ENCODE measurements at regions not wholly inside any gene's neighbourhood (a gene's known extent, or its start where the extent isn't known, plus 50 kb on each side); places are given as distances from the start of the nearest gene placed in this dataset.
"Not testable (repeated sequence)": the region's sequence is repeated elsewhere in the genome, so short reads cannot be mapped to it uniquely, and the experiment has no call there.

DNA sequence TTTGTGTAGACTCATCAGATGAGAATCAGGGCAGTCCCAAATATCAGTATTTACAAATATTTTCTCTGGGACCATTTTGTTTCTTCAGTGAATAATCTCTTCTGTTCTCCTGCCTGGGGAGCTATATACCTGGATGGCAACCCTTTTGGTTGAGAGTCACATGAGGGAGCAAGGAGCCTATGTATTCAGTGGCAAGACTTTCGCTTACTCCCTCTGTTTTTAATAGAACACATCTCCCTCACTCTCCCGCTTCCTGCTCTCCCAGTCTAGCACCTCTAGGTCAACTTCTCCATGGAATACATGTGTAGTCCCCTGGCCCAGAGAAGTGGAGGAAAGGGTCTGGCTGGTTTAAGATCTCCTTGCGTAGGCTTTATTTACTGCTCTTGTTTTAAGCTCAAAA lies 600.3 kb downstream of the CCDC85A start:
- no peak for FAIRE-seq
- DNase-seq (ENCODE audit: insufficient read length, low spot score), result no peak
- no peak for TF ChIP-seq POLR2A (IDR thresholded peaks at IDR 0.05; ENCODE audit: low read depth, low read length)

DNA sequence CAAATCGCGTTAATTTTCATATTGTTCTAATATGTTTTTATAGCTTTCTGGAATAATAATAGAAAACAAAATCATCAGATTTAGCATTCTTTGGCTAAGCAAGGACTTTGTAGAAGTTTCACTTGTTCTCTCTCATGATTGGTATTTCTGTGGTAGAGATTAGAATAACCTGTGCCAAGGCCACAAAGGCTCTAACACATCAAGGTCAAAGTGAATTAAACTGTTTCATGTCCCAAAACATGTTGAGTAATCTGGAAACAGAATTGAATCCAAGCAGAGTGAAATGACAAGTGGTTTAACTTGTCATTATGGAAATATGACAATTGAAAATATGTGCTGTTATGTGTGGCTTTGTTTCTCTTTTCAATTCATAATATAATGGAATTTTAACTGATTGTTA lies 617.4 kb downstream of the CCDC85A start:
- DNase-seq (ENCODE audit: insufficient read length, low spot score), result no peak
- no peak for TF ChIP-seq POLR2A (IDR thresholded peaks at IDR 0.05; ENCODE audit: low read depth, low read length)
- FAIRE-seq, result no peak

DNA sequence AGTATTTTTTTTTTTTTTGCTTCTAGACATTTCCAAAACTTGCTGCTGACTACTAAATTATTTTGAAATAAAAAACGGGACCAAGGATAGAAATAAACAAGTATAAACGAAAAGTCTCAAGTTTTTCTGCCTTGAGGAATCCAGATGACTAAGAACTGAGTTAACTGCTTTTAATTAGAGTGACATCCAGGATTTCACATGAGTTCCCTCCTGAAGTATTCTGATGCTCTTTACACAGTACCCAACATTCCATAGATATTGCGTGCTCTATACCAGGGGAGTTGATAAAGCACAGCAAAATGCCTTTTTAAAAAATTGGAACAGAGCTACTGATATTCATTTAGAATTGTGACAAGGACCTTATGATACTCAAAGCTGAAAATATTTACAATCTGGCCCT lies 618.0 kb downstream of the CCDC85A start:
- no peak for TF ChIP-seq POLR2A (IDR thresholded peaks at IDR 0.05; ENCODE audit: low read depth, low read length)
- FAIRE-seq (no peak), DNase-seq (ENCODE audit: insufficient read length, low spot score) (no peak)

DNA sequence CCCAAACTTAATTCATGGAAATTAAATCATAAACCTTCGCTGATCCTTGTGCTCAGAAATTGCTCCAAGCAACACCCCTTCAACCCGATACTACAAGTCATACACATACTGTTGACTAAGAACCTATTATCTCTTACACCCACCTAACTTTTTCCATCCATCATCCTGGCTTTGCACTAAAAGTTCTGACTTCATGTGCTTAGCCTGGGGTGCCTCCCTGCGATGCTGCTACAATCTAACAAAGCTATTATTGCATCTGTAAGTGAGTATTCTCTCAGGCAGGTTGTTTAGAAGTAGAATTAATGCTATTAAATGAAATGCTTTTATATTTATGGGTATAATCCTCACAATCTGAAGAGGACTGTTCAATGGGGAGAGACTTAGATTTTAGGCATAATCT lies 619.8 kb downstream of the CCDC85A start:
- TF ChIP-seq POLR2A (IDR thresholded peaks at IDR 0.05; ENCODE audit: low read depth, low read length), result no peak
- FAIRE-seq, result no peak
- no peak for DNase-seq (ENCODE audit: insufficient read length, low spot score)

DNA sequence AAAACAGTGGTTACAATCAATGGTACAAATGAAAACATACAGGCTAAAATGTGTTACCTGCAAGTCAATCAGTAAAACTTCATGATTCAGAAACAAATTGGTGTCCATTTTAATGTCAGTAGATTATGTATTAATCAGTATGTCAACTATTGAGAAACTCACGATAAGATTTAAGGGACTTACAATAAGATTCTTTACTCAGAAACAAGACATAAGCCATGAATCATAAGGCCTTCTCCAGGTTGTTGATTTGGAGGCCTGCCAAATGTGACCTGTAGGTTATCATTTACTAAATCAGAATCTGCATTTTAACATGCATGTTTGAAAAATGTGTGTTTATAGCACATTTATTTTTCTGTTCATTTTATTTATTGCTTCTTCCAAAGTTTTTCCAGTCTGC lies 623.1 kb downstream of the CCDC85A start:
- TF ChIP-seq POLR2A (IDR thresholded peaks at IDR 0.05; ENCODE audit: low read depth, low read length), result no peak
- no peak for DNase-seq (ENCODE audit: insufficient read length, low spot score)

DNA sequence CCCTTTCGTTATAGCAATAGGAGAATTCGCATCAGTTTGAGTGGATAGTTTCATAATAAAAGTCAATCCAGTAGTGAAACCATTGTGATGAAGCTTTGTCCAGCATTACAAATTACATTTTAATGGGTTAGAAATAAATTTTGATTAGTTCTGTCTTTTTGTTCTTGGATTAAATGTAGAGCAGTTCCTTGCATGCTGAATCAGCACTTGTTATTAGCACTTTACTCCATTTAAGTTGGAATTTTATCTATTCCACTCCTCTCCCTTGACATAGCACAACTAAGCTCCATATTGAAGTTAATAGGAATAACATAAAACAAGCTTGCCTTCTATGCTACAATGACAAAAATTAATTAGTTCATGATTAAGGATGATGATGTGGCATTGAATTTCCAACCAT lies 624.1 kb downstream of the CCDC85A start:
- no peak for TF ChIP-seq POLR2A (IDR thresholded peaks at IDR 0.05; ENCODE audit: low read depth, low read length)
- FAIRE-seq, result no peak

More for the DNA sequence above, 623.1 kb downstream of the CCDC85A start:
- FAIRE-seq, result no peak

DNA sequence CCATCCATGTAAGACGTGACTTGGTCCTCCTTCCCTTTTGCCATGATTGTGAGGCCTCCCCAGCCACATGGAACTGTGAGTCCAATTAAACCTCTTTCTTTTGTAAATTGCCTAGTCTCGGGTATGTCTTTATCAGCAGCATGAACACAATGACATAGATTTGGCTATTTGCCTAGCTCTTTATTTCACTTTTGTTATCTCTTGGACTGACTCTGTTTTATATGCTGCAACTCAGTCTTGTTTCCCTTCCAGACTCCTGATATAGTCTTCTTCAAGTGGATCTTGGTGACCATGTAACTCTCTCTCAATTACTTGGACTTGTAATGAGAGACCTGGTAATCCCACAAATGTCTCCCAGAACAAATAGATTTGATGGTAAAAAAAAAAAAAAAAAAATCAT lies 627.6 kb downstream of the CCDC85A start:
- DNase-seq (ENCODE audit: insufficient read length, low spot score) (no peak), FAIRE-seq (no peak)
- TF ChIP-seq POLR2A (IDR thresholded peaks at IDR 0.05; ENCODE audit: low read depth, low read length), result no peak

More for the DNA sequence above, 624.1 kb downstream of the CCDC85A start:
- DNase-seq (ENCODE audit: insufficient read length, low spot score), result no peak

DNA sequence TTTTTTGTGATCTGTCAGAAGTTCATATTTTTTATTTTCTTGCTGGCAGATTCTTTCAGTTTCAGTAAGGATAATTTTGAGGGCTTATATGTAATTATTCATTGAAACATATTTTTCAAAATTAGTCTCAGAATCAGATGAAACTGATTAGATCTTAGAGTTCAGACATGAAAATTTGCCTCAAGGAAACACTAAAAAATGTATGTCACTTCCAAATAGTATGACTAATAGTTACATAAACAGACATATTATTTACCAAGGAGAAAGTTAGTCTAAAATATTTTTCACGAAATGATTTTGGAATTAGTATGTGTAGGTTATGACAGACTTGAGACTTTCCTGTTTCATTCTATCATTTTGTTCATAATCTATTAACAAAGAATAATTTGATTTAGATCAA lies 628.6 kb downstream of the CCDC85A start:
- no peak for DNase-seq (ENCODE audit: insufficient read length, low spot score)
- TF ChIP-seq POLR2A (IDR thresholded peaks at IDR 0.05; ENCODE audit: low read depth, low read length), result no peak
- FAIRE-seq, result no peak

DNA sequence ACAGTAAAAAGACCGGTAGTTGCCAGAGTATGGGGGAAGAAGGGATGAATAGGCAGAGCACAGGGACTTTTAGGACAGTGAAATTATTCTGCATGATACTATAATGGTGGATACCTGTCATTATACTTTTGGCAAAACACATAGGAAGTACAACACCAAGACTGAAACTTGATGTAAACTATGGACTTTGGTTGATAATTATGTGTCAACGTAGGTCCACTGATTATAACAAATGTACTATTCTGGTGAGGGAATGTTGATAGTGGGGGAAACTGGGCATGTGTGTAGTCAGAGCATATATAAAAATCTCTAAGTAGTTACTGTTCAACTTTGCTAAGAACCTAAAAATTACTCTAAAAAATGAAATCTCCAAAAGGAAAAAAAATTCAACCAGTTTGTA lies 629.7 kb downstream of the CCDC85A start:
- FAIRE-seq, result no peak
- no peak for DNase-seq (ENCODE audit: insufficient read length, low spot score)
- TF ChIP-seq POLR2A (IDR thresholded peaks at IDR 0.05; ENCODE audit: low read depth, low read length), result no peak

DNA sequence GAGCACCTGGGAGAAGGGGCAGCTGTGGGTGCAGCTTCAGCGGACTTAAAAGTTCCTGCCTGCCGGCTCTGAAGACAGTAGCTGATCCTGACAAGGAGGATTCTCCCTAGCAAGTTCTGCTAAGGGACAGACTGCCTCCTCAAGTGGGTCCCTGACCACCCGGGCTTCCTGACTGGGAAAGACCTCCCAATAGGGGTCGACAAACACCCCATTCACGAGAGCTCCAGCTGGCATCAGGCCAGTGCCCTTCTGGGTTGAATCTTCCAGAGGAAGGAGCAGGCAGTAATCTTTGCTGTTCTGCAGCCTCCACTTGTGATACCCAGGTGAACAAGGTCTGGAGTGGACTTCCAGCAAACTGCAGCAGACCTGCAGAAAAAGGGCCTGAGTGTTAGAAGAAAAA lies 632.9 kb downstream of the CCDC85A start:
- TF ChIP-seq POLR2A (IDR thresholded peaks at IDR 0.05; ENCODE audit: low read depth, low read length), result no peak
- no peak for DNase-seq (ENCODE audit: insufficient read length, low spot score)
- no peak for FAIRE-seq

DNA sequence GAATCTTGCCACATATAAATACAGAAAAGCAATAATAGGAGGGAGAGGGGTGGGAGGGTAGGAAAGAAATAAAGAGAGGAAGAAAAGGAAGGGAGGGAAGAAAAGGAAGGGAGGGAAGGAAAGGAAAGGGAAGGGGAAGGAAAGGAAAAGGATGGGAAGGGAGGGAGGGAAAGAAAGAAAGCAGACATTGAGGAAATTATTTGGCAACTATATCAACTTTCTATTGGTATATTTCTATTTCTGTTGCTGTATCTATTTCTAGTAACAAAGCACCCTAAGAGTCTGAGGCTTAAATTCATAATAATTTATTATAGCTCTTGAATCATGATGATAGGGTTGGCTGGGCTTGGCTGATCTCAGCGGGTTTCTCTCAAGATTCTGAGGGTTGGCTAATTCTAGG lies 648.0 kb downstream of the CCDC85A start:
- FAIRE-seq, result no peak
- DNase-seq (ENCODE audit: insufficient read length, low spot score), result no peak
- no peak for TF ChIP-seq POLR2A (IDR thresholded peaks at IDR 0.05; ENCODE audit: low read depth, low read length)

DNA sequence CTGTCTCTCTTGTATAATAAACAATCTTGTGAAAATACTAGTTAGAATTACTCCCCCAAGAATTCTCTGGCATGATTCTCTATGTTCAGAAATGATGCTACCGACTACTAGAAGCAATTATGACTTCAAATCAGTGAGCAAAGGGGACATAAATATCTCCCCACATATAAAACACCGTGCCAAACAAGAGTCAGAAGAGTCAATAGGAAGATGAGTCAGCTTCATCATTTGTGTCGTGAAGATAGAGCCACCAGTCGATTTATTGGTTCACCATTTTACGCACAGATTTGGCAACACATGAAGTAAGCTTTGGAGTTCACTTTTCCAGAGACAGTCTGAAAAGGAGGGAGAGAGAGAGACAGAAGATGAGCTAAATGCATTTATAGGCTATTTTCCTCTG lies 650.9 kb downstream of the CCDC85A start:
- FAIRE-seq (no peak), DNase-seq (ENCODE audit: insufficient read length, low spot score) (no peak)
- TF ChIP-seq POLR2A (IDR thresholded peaks at IDR 0.05; ENCODE audit: low read depth, low read length), result no peak

DNA sequence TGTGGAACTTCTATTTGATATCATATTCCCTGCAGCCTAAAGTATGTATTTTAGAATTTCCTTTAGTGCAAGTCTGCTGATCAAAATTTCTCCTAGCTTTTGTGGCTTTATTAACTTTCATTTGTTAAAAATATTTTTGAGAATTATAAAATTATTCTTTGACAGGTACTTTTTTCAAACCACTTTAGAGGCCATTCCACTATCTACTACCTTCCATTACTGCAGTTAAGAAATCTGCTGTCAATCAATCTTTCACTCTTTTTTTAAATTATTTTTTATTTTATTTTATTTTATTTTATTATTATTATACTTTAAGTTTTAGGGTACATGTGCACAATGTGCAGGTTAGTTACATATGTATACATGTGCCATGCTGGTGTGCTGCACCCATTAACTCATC lies 656.2 kb downstream of the CCDC85A start:
- DNase-seq (ENCODE audit: insufficient read length, low spot score); FAIRE-seq: not testable (repeated sequence)

DNA sequence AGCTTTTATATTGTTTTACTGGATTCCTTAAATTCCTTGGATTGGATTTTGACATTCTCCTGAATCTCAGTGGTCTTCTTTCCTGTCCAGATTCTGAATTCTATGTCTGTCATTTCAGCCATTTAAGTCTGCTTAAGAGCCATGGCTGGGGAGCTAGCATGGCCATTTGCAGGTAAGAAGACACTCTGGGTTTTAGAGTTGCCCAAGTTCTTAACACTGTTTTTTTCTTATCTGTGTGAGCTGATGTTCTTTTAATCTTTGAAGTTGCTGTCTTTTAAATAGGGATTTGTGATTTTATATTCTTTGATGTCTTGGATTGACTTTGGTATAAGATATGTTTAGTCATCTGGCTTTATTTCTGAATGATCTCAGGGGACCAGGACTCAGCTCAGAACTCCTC lies 677.2 kb downstream of the CCDC85A start:
- no peak for DNase-seq (ENCODE audit: insufficient read length, low spot score)
- no peak for FAIRE-seq
- TF ChIP-seq POLR2A (IDR thresholded peaks at IDR 0.05; ENCODE audit: low read depth, low read length), result no peak

DNA sequence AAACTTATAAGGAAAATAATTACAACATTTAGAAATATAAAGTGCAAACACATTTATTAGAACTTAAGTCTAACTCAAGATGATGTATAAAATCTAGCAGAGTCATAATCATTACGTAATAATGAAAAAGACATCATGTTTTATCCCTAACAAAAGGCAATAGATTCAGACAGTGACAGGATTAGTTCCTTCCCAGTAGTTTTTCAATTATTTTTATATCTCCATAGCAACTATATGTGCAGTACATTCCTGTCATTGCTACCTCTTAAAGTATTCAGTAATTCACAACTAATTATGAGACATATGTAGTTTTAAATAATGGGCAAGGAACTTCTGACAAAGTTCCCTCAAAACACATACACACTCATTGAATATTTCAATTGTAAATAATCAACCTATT lies 687.9 kb downstream of the CCDC85A start:
- FAIRE-seq, result no peak
- TF ChIP-seq POLR2A (IDR thresholded peaks at IDR 0.05; ENCODE audit: low read depth, low read length), result no peak
- no peak for DNase-seq (ENCODE audit: insufficient read length, low spot score)

DNA sequence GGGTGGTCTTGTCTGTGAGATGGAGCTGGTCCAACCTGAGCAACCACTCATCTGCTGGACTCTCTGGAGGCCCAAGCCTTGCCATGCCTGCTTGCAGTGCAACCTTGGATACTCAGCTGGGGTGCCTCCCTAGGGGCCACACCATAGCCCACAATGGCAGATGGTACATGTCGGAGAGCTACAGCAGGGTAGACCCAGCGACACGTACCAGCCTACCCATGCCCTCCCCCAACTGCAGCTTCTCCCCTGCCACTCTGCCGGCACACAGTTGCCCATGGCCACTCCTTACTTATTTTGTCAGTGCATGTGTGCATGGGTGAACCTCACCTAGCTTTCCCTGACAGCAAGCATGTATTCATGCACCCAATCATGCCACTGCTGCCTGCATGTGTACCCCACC lies 690.9 kb downstream of the CCDC85A start:
- DNase-seq (ENCODE audit: insufficient read length, low spot score), result no peak
- no peak for FAIRE-seq

More for the DNA sequence above, 690.9 kb downstream of the CCDC85A start:
- TF ChIP-seq POLR2A (IDR thresholded peaks at IDR 0.05; ENCODE audit: low read depth, low read length), result no peak

Data from H54 (cell line).